Kidney epithelial cell (primary cell): ENCODE measurements at regions not wholly inside any gene's neighbourhood (a gene's known extent, or its start where the extent isn't known, plus 50 kb on each side); places are given as distances from the start of the nearest gene placed in this dataset.

ENCODE experiments used
- DNase-seq: peaks from one replicate; pipeline ENCODE4 v3.0.0-alpha.2; 2010; ENCODE audit warnings: low read depth
- H3K27me3 ChIP-seq: 2 replicates; pipeline ENCODE4 v1.6.0; 2011; ENCODE audit warnings: low read length; ENCODE audit not compliant: control insufficient read depth, insufficient read depth
- H3K36me3 ChIP-seq: 2 replicates; pipeline ENCODE4 v1.5.1; 2011; ENCODE audit warnings: low read length; ENCODE audit not compliant: control insufficient read depth, insufficient read depth
- H3K4me3 ChIP-seq: 2 replicates; pipeline ENCODE4 v1.5.1; 2011; ENCODE audit warnings: low read depth, mild to moderate bottlenecking, control low read depth, low read length
- CTCF ChIP-seq: IDR thresholded peaks from 2 replicates; pipeline ENCODE4 v1.5.1; 2011; ENCODE audit warnings: mild to moderate bottlenecking, moderate library complexity, low read length, control low read depth, inconsistent platforms; ENCODE audit not compliant: insufficient read depth, poor library complexity, severe bottlenecking

- TF ChIP-seq CTCF: no peak
- Histone ChIP-seq H3K27me3 (peaks cover 2% of the 10 kb centered on the region), H3K36me3 (no peaks in the 10 kb centered on the region), H3K4me3 (peak overlapping the region; percentile 45)
- no peak for DNase-seq
Measured at GRCh38 chr3:168248383-168249204, 152.9 kb upstream of the GOLIM4 start.

- no peaks in the 10 kb centered on the region for H3K36me3 ChIP-seq
- TF ChIP-seq CTCF: no peak
- DNase-seq: no peak
- no peak overlapping the region for H3K4me3 ChIP-seq
- H3K27me3 ChIP-seq: no peaks in the 10 kb centered on the region
Measured at GRCh38 chr3:168241156-168241555, 145.4 kb upstream of the GOLIM4 start.

GRCh38 chr3:168239287-168239686 lies 143.6 kb upstream of the GOLIM4 start:
- no peaks in the 10 kb centered on the region for H3K36me3 ChIP-seq
- DNase-seq: no peak
- TF ChIP-seq CTCF: no peak
- no peaks in the 10 kb centered on the region for H3K27me3 ChIP-seq
- H3K4me3 ChIP-seq: no peak overlapping the region

- Histone ChIP-seq H3K4me3 (no peak overlapping the region), H3K27me3 (no peaks in the 10 kb centered on the region), H3K36me3 (no peaks in the 10 kb centered on the region)
- no peak for DNase-seq
- TF ChIP-seq CTCF: no peak
Measured at GRCh38 chr3:168233001-168233400, 137.3 kb upstream of the GOLIM4 start.

GRCh38 chr3:168223085-168223484 lies 127.4 kb upstream of the GOLIM4 start:
- H3K27me3 ChIP-seq: no peaks in the 10 kb centered on the region
- no peak for TF ChIP-seq CTCF
- H3K4me3 ChIP-seq: no peak overlapping the region
- no peaks in the 10 kb centered on the region for H3K36me3 ChIP-seq
- DNase-seq: no peak

- DNase-seq: no peak
- no peaks in the 10 kb centered on the region for H3K36me3 ChIP-seq
- no peak for TF ChIP-seq CTCF
- no peaks in the 10 kb centered on the region for H3K27me3 ChIP-seq
- no peak overlapping the region for H3K4me3 ChIP-seq
Measured at GRCh38 chr3:168220556-168220955, 124.8 kb upstream of the GOLIM4 start.
